ENCODE measurements at regions not wholly inside any gene's neighbourhood (a gene's known extent, or its start where the extent isn't known, plus 50 kb on each side); places are given as distances from the start of the nearest gene placed in this dataset.

GRCh38 chr13:39985071-39985470, 329.6 kb downstream of the COG6 start:
- Mint-ChIP-seq H3K27ac (ENCODE audit: unreplicated experiment) (no peak overlapping the region), H3K4me1 (ENCODE audit: low read depth, unreplicated experiment) (no peaks in the 10 kb centered on the region), H3K36me3 (ENCODE audit: unreplicated experiment) (no peaks in the 10 kb centered on the region), H3K9me3 (ENCODE audit: unreplicated experiment) (no peaks in the 10 kb centered on the region), H3K4me3 (ENCODE audit: unreplicated experiment) (no peak overlapping the region), H3K27me3 (ENCODE audit: unreplicated experiment) (peaks cover 4% of the 10 kb centered on the region)
- no peak for TF ChIP-seq CTCF (IDR thresholded peaks at IDR 0.05; ENCODE audit: partially characterized antibody, unreplicated experiment)
- DNase-seq: no peak

- Mint-ChIP-seq H3K4me1 (ENCODE audit: low read depth, unreplicated experiment) (no peaks in the 10 kb centered on the region), H3K27ac (ENCODE audit: unreplicated experiment) (no peak overlapping the region), H3K36me3 (ENCODE audit: unreplicated experiment) (no peaks in the 10 kb centered on the region), H3K4me3 (ENCODE audit: unreplicated experiment) (no peak overlapping the region), H3K9me3 (ENCODE audit: unreplicated experiment) (no peaks in the 10 kb centered on the region), H3K27me3 (ENCODE audit: unreplicated experiment) (no peaks in the 10 kb centered on the region)
- TF ChIP-seq CTCF (IDR thresholded peaks at IDR 0.05; ENCODE audit: partially characterized antibody, unreplicated experiment): no peak
- no peak for DNase-seq
These were observed 332.9 kb downstream of the COG6 start for GRCh38 chr13:39988351-39988750.

- Mint-ChIP-seq H3K27ac (ENCODE audit: unreplicated experiment) (no peak overlapping the region), H3K4me1 (ENCODE audit: low read depth, unreplicated experiment) (no peaks in the 10 kb centered on the region), H3K36me3 (ENCODE audit: unreplicated experiment) (no peaks in the 10 kb centered on the region), H3K9me3 (ENCODE audit: unreplicated experiment) (peaks cover 2% of the 10 kb centered on the region), H3K27me3 (ENCODE audit: unreplicated experiment) (peaks cover 4% of the 10 kb centered on the region), H3K4me3 (ENCODE audit: unreplicated experiment) (no peak overlapping the region)
- no peak for DNase-seq
- no peak for TF ChIP-seq CTCF (IDR thresholded peaks at IDR 0.05; ENCODE audit: partially characterized antibody, unreplicated experiment)
These were observed 342.7 kb downstream of the COG6 start for GRCh38 chr13:39998166-39998565.

- DNase-seq: no peak
- no peak overlapping the region for H3K27ac Mint-ChIP-seq (ENCODE audit: unreplicated experiment)
- H3K4me3 Mint-ChIP-seq (ENCODE audit: unreplicated experiment): no peak overlapping the region
- H3K9me3 Mint-ChIP-seq (ENCODE audit: unreplicated experiment): peaks cover 2% of the 10 kb centered on the region
- no peaks in the 10 kb centered on the region for H3K4me1 Mint-ChIP-seq (ENCODE audit: low read depth, unreplicated experiment)
- no peak for TF ChIP-seq CTCF (IDR thresholded peaks at IDR 0.05; ENCODE audit: partially characterized antibody, unreplicated experiment)
- H3K36me3 Mint-ChIP-seq (ENCODE audit: unreplicated experiment): no peaks in the 10 kb centered on the region
- H3K27me3 Mint-ChIP-seq (ENCODE audit: unreplicated experiment): peaks cover 4% of the 10 kb centered on the region
These were observed 346.6 kb downstream of the COG6 start for GRCh38 chr13:40002016-40002415.

- TF ChIP-seq CTCF (IDR thresholded peaks at IDR 0.05; ENCODE audit: partially characterized antibody, unreplicated experiment): no peak
These were observed 358.1 kb downstream of the COG6 start for GRCh38 chr13:40013554-40013953.

More at GRCh38 chr13:40013554-40013953, 358.1 kb downstream of the COG6 start:
- Mint-ChIP-seq H3K4me1 (ENCODE audit: low read depth, unreplicated experiment) (no peaks in the 10 kb centered on the region), H3K36me3 (ENCODE audit: unreplicated experiment) (no peaks in the 10 kb centered on the region), H3K9me3 (ENCODE audit: unreplicated experiment) (no peaks in the 10 kb centered on the region), H3K27ac (ENCODE audit: unreplicated experiment) (no peak overlapping the region), H3K27me3 (ENCODE audit: unreplicated experiment) (peaks cover 1% of the 10 kb centered on the region), H3K4me3 (ENCODE audit: unreplicated experiment) (no peak overlapping the region)
- no peak for DNase-seq

Data from glutamatergic neuron (in vitro differentiated cells).